ENCODE measurements at regions not wholly inside any gene's neighbourhood (a gene's known extent, or its start where the extent isn't known, plus 50 kb on each side); places are given as distances from the start of the nearest gene placed in this dataset.

DNA sequence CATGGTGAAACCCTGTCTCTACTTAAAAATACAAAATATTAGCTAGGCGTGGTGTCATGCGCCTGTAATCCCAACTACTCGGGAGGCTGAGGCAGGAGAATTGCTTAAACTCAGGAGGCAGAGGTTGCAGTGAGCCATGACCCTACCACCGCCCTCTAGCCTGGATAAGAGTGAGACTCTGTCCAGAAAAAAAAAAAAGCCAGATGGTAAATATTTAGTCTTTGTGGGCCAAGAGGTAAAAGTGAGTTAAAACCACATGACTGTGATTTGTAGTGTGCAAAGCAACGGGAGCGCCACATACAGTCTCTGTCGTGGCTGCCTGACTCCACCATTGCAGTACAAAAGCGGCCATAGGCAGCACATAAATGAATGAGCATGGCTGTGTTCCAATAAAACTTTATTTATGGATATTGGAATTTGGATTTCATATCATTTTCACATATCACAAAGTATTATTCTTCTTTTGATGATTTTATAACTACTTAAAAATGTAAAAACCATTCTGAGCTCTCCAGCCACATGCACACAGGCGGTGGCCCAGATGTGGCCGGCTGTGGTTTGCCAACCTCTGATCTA lies 51.8 kb upstream of the CASZ1 start:
- TF ChIP-seq ISL1 (CRISPR knock-in tag; IDR thresholded peaks at IDR 0.05), result no peak
- TF ChIP-seq, protein P1, sequence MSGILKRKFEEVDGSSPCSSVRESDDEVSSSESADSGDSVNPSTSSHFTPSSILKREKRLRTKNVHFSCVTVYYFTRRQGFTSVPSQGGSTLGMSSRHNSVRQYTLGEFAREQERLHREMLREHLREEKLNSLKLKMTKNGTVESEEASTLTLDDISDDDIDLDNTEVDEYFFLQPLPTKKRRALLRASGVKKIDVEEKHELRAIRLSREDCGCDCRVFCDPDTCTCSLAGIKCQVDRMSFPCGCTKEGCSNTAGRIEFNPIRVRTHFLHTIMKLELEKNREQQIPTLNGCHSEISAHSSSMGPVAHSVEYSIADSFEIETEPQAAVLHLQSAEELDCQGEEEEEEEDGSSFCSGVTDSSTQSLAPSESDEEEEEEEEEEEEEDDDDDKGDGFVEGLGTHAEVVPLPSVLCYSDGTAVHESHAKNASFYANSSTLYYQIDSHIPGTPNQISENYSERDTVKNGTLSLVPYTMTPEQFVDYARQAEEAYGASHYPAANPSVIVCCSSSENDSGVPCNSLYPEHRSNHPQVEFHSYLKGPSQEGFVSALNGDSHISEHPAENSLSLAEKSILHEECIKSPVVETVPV (CRISPR knock-in tag; IDR thresholded peaks at IDR 0.05), result no peak
- TF ChIP-seq RARB (CRISPR knock-in tag; IDR thresholded peaks at IDR 0.05), result no peak
- no peak for TF ChIP-seq ARNTL (CRISPR knock-in tag; IDR thresholded peaks at IDR 0.05; ENCODE audit: borderline replicate concordance, low read depth)
- no peak for TF ChIP-seq OSR1 (CRISPR knock-in tag; IDR thresholded peaks at IDR 0.05)
- TF ChIP-seq TSHZ2 (CRISPR knock-in tag; IDR thresholded peaks at IDR 0.05), result no peak
- TF ChIP-seq ZNF8 (CRISPR knock-in tag; IDR thresholded peaks at IDR 0.05), result no peak
- TF ChIP-seq ZC3H10 (CRISPR knock-in tag; IDR thresholded peaks at IDR 0.05), result no peak
- TF ChIP-seq ZFP30 (CRISPR knock-in tag; IDR thresholded peaks at IDR 0.05), result no peak
- TF ChIP-seq SNAI2 (CRISPR knock-in tag; IDR thresholded peaks at IDR 0.05), result no peak
- TF ChIP-seq ZNF70 (CRISPR knock-in tag; IDR thresholded peaks at IDR 0.05), result no peak
- no peak for TF ChIP-seq TOX (CRISPR knock-in tag; IDR thresholded peaks at IDR 0.05; ENCODE audit: borderline replicate concordance)
- no peak for TF ChIP-seq ZFP3 (CRISPR knock-in tag; IDR thresholded peaks at IDR 0.05)
- no peak for ATAC-seq

- no peak for ATAC-seq
- TF ChIP-seq ZNF70 (CRISPR knock-in tag; IDR thresholded peaks at IDR 0.05) (no peak), TSHZ2 (CRISPR knock-in tag; IDR thresholded peaks at IDR 0.05) (no peak), PPARA (CRISPR knock-in tag; IDR thresholded peaks at IDR 0.05; ENCODE audit: borderline replicate concordance) (no peak), RARB (CRISPR knock-in tag; IDR thresholded peaks at IDR 0.05) (no peak), ISL1 (CRISPR knock-in tag; IDR thresholded peaks at IDR 0.05) (no peak), TCF4 (CRISPR knock-in tag; IDR thresholded peaks at IDR 0.05; ENCODE audit: borderline replicate concordance) (no peak), ZNF8 (CRISPR knock-in tag; IDR thresholded peaks at IDR 0.05) (no peak), CSDC2 (CRISPR knock-in tag; IDR thresholded peaks at IDR 0.05) (no peak)
Measured at GRCh38 chr1:10850026-10850425, 53.6 kb upstream of the CASZ1 start.

DNA sequence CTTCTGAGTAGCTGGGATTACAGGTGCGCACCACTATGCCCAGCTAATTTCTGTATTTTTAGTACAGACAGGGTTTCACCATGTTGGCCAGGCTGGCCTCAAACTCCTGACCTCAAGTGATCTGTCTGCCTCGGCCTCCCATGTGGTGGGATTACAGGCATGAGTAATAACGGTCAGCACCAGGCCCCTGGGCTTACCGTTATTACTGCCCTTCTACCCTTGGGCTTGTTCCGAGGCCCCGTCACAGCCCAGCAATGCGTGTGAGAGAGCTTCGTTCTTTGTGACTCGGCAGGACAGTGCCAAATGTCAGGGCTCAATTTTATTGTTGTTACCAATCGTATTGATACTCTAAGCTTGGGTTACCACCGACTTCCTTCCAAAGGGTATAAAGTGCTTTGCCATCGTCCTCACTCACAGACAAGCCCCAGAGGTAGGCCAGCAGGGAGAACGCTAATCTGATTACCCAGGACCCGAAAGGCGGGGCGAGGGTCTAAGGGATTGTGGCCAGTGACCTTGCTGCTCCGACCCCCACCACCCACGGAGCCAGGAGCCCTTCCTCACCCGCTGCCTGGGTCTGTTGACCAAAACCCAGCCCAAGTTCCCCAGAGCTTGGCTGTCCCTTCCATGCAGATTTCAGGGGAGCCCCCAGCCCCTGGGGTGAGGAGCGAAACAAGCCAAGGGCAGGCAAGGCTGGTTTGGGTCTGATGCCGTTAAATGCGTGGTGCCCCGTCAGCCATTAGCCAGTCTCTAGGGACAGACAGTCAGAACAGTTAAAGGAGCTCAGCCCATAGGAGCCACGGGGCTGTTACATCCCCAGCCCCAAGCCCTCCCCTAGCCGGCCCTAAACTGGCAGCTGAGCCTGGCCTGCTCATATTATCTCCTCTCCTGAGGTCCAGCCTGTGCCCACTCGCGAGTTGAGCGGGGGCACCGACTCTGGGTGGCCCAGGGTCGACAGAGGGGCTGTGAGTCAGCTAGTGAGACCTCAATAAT lies 54.9 kb upstream of the CASZ1 start:
- ATAC-seq, result no peak
- TF ChIP-seq ESRRG (CRISPR knock-in tag; IDR thresholded peaks at IDR 0.05), result no peak
- no peak for TF ChIP-seq BACH2 (CRISPR knock-in tag; IDR thresholded peaks at IDR 0.05; ENCODE audit: borderline replicate concordance)
- no peak for TF ChIP-seq CSDC2 (CRISPR knock-in tag; IDR thresholded peaks at IDR 0.05)
- no peak for TF ChIP-seq PPARA (CRISPR knock-in tag; IDR thresholded peaks at IDR 0.05; ENCODE audit: borderline replicate concordance)
- no peak for TF ChIP-seq TCF4 (CRISPR knock-in tag; IDR thresholded peaks at IDR 0.05; ENCODE audit: borderline replicate concordance)
- TF ChIP-seq, protein P2, sequence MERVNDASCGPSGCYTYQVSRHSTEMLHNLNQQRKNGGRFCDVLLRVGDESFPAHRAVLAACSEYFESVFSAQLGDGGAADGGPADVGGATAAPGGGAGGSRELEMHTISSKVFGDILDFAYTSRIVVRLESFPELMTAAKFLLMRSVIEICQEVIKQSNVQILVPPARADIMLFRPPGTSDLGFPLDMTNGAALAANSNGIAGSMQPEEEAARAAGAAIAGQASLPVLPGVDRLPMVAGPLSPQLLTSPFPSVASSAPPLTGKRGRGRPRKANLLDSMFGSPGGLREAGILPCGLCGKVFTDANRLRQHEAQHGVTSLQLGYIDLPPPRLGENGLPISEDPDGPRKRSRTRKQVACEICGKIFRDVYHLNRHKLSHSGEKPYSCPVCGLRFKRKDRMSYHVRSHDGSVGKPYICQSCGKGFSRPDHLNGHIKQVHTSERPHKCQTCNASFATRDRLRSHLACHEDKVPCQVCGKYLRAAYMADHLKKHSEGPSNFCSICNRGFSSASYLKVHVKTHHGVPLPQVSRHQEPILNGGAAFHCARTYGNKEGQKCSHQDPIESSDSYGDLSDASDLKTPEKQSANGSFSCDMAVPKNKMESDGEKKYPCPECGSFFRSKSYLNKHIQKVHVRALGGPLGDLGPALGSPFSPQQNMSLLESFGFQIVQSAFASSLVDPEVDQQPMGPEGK (CRISPR knock-in tag; IDR thresholded peaks at IDR 0.05; ENCODE audit: borderline replicate concordance), result no peak
- TF ChIP-seq RARB (CRISPR knock-in tag; IDR thresholded peaks at IDR 0.05), result no peak
- TF ChIP-seq ISL1 (CRISPR knock-in tag; IDR thresholded peaks at IDR 0.05), result no peak
- no peak for TF ChIP-seq ZFP30 (CRISPR knock-in tag; IDR thresholded peaks at IDR 0.05)
- TF ChIP-seq ZC3H10 (CRISPR knock-in tag; IDR thresholded peaks at IDR 0.05), result no peak
- no peak for TF ChIP-seq ARNTL (CRISPR knock-in tag; IDR thresholded peaks at IDR 0.05; ENCODE audit: borderline replicate concordance, low read depth)
- TF ChIP-seq OSR1 (CRISPR knock-in tag; IDR thresholded peaks at IDR 0.05), result no peak
- TF ChIP-seq ZNF565 (CRISPR knock-in tag; conservative IDR thresholded peaks at IDR 0.05; ENCODE audit: low read depth), result no peak
- no peak for TF ChIP-seq ZFP3 (CRISPR knock-in tag; IDR thresholded peaks at IDR 0.05)
